Endothelial cell of umbilical vein (primary cell): ENCODE measurements at regions not wholly inside any gene's neighbourhood (a gene's known extent, or its start where the extent isn't known, plus 50 kb on each side); places are given as distances from the start of the nearest gene placed in this dataset.

Source experiments
- BruUV-seq: library from RNA; stranded (reverse); fragments of 400-500 nt; replicated peaks from 2 replicates; lab custom pipeline; 2021; lab: Mats Ljungman, UMichigan
- CTCF ChIA-PET: fragments of 300-600, 350-600 bp; sonication (Branson Sonifier 250); formaldehyde crosslinking; loops from one replicate; lab custom pipeline; 2021; ENCODE audit warnings: antibody characterized with exemption, inconsistent platforms; lab: Charles Lee
- POLR2A ChIA-PET: fragments of 300-600, 350-600 bp; sonication (Branson Sonifier 250); formaldehyde crosslinking; loops from one replicate; lab custom pipeline; 2021; ENCODE audit warnings: antibody characterized with exemption, inconsistent platforms; lab: Charles Lee
- DNase-seq: peaks from one replicate; pipeline ENCODE4 v3.0.0-alpha.2; 2011; ENCODE audit warnings: low read depth, low spot score
- FAIRE-seq: peaks from 2 replicates; lab custom pipeline; 2011; peaks lifted over from hg19 to GRCh38; lab: Jason Lieb, UNC
- H2AFZ ChIP-seq: 2 replicates; pipeline ENCODE4 v1.6.0; 2012; ENCODE audit warnings: low read depth, low read length, control low read depth, inconsistent platforms
- H3K27ac ChIP-seq: 2 replicates; pipeline ENCODE4 v1.5.1; 2011; ENCODE audit warnings: low read depth, mild to moderate bottlenecking, control low read depth, low read length, moderate library complexity; ENCODE audit not compliant: insufficient read depth
- H3K27me3 ChIP-seq, 2 experiments: 2 replicates each; pipeline versions ENCODE4 v1.6.0 to v1.6.1; 2011; ENCODE audit warnings: low read length in 2 of 2, mixed read lengths in 1 of 2; ENCODE audit not compliant: control insufficient read depth in 2 of 2, insufficient read depth in 2 of 2
- H3K36me3 ChIP-seq, 2 experiments: 2 replicates in 1 of 2; 3 replicates in 1 of 2; pipeline ENCODE4 v1.5.1; 2011; ENCODE audit warnings: low read length in 2 of 2, mild to moderate bottlenecking in 1 of 2, moderate library complexity in 1 of 2; ENCODE audit not compliant: control insufficient read depth in 2 of 2, insufficient read depth in 2 of 2; ENCODE audit errors: extremely low read depth in 1 of 2
- H3K4me1 ChIP-seq: 3 replicates; pipeline ENCODE4 v1.5.1; 2011; ENCODE audit warnings: mild to moderate bottlenecking, low read length; ENCODE audit not compliant: control insufficient read depth, insufficient read depth; ENCODE audit errors: extremely low read depth
- H3K4me2 ChIP-seq: 2 replicates; pipeline ENCODE4 v1.6.1; 2011; ENCODE audit warnings: low read length, control low read depth, mixed read lengths; ENCODE audit not compliant: insufficient read depth
- H3K4me3 ChIP-seq, 3 experiments: fragments of 200-600 bp in 1 of 3; sonication (generic), shearing (Covaris generic) in 1 of 3; replicated peaks in 1 of 3; 2 replicates each; pipeline ENCODE4 v1.5.1; 2011 to 2016; ENCODE audit warnings: control low read depth in 3 of 3, low read length in 3 of 3, mild to moderate bottlenecking in 2 of 3, inconsistent platforms in 1 of 3, low read depth in 1 of 3, moderate library complexity in 1 of 3; ENCODE audit not compliant: insufficient read depth in 1 of 3
- H3K79me2 ChIP-seq: 2 replicates; pipeline ENCODE4 v1.6.0; 2012; ENCODE audit warnings: low read length, inconsistent platforms; ENCODE audit not compliant: control insufficient read depth, insufficient read depth
- H3K9ac ChIP-seq: replicated peaks from 2 replicates; pipeline ENCODE3; 2011; ENCODE audit warnings: low read length, control low read depth; ENCODE audit not compliant: insufficient read depth; ENCODE audit errors: extremely low read depth
- H3K9me1 ChIP-seq: replicated peaks from 3 replicates; pipeline ENCODE4 v1.6.0; 2011; ENCODE audit warnings: mild to moderate bottlenecking, low read length; ENCODE audit not compliant: control insufficient read depth, insufficient read depth; ENCODE audit errors: extremely low read depth
- H3K9me3 ChIP-seq: replicated peaks from 2 replicates; pipeline ENCODE4 v1.5.1; 2012; ENCODE audit warnings: low read length, inconsistent platforms; ENCODE audit not compliant: control insufficient read depth, insufficient read depth
- H4K20me1 ChIP-seq: replicated peaks from 2 replicates; pipeline ENCODE3; 2011; ENCODE audit warnings: mild to moderate bottlenecking, low read length; ENCODE audit not compliant: control insufficient read depth, insufficient read depth; ENCODE audit errors: extremely low read depth
- EZH2 ChIP-seq: IDR thresholded peaks from 2 replicates; pipeline ENCODE4 v1.6.1; 2012; ENCODE audit warnings: borderline replicate concordance, low read depth, mild to moderate bottlenecking, moderate library complexity, low read length, inconsistent platforms; ENCODE audit not compliant: severe bottlenecking
- FOS ChIP-seq: IDR thresholded peaks from 2 replicates; pipeline ENCODE4 v1.6.1; 2011; ENCODE audit warnings: mild to moderate bottlenecking, low read length, moderate library complexity, borderline replicate concordance; ENCODE audit not compliant: insufficient read depth
- GATA2 ChIP-seq: IDR thresholded peaks from 2 replicates; pipeline ENCODE4 v1.7.0; 2011; ENCODE audit warnings: low read depth, mild to moderate bottlenecking, moderate library complexity, mixed read lengths, low read length; ENCODE audit not compliant: insufficient read length, insufficient read depth
- JUN ChIP-seq: IDR thresholded peaks from 2 replicates; pipeline ENCODE4 v1.6.1; 2011; ENCODE audit warnings: borderline replicate concordance, low read depth; ENCODE audit not compliant: insufficient read length, insufficient read depth
- MYC ChIP-seq: IDR thresholded peaks from one replicate; pipeline ENCODE4 v1.6.1; 2011; ENCODE audit warnings: mild to moderate bottlenecking, low read depth, low read length
- POLR2A ChIP-seq: IDR thresholded peaks from 2 replicates; pipeline ENCODE4 v1.6.1; 2012; ENCODE audit warnings: low read depth, mild to moderate bottlenecking, control low read depth, low read length
- POLR2AphosphoS5 ChIP-seq: IDR thresholded peaks from 2 replicates; pipeline ENCODE4 v1.6.1; 2012; ENCODE audit warnings: low read depth, mild to moderate bottlenecking, control low read depth, low read length, moderate library complexity; ENCODE audit not compliant: insufficient read depth
- dilution Hi-C: fragments of 300-500 bp; cut with MboI; formaldehyde crosslinking; loops from one replicate; pipeline ENCODE4 v1.15.0; 2019; ENCODE audit warnings: low sequenced_read_pairs; ENCODE audit not compliant: extremely low pct_ligation_motif_present
- intact Hi-C: fragments of 100-400 bp; cut with micrococcal nuclease; formaldehyde crosslinking; loops from one replicate; pipeline ENCODE4 v1.10.0; 2022
- TF ChIP-seq, protein P1 (sequence below), 2 donors: IDR thresholded peaks; 1 replicate in 1 of 2; 2 replicates in 1 of 2; pipeline ENCODE4 v1.5.1; 2011; ENCODE audit warnings: low read length in 2 of 2, mild to moderate bottlenecking in 2 of 2, moderate library complexity in 2 of 2, control low read depth in 1 of 2, inconsistent platforms in 1 of 2, low read depth in 1 of 2; ENCODE audit not compliant: insufficient read depth in 1 of 2; ENCODE audit errors: extremely low read depth in 1 of 2
- TF ChIP-seq, protein P2 (sequence below): IDR thresholded peaks from 2 replicates; pipeline ENCODE4 v1.6.1; 2011; ENCODE audit not compliant: insufficient read depth, insufficient read length

DNA sequence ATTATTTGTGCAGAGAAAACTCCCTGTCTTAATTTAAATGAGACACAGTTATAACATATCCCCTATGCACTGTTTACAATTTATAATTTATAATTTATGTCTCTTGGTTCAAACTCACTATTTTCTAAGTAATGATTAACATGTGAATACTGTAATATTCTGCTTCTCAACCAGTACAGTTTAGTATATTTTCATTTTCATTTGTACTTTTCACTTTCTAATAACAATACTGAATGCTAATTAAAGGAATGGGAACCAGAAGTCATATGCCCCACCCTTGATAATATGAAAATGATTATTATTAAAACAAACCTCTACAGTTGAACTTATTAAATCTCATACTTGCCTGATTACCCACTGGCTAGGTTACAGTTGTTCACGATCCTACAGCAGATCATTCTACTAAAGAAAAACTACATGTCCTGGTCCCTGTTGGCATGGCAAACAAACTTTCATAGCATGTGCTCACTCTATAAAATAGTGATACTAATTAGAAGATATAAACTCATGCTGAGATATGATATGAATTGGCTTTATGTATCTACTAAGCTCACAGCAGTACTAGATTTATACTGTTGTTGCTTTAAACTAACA lies 66.4 kb downstream of the POU5F2 start:
- H3K27ac ChIP-seq = no peak overlapping the region
- CTCF ChIA-PET = interaction anchor here (0.6 to 2.0 kb wide), 3 partner anchors 8 to 367 kb away, joined by 3 to 5 read pairs (median 4); no protein-coding TSS in a partner anchor
- H3K4me2 ChIP-seq = no peak overlapping the region
- no peaks in the 10 kb centered on the region for H3K9me1 ChIP-seq
- dilution Hi-C loops = no loop called here
- H3K36me3 ChIP-seq = no peaks in the 10 kb centered on the region
- no peak overlapping the region for H2AFZ ChIP-seq
- no peak overlapping the region for H3K9ac ChIP-seq
- H3K4me1 ChIP-seq = peaks cover 4% of the 10 kb centered on the region
- H3K27me3 ChIP-seq = no peaks in the 10 kb centered on the region
- intact Hi-C loops = no loop called here
- no peaks in the 10 kb centered on the region for H3K79me2 ChIP-seq
- H3K9me3 ChIP-seq = no peaks in the 10 kb centered on the region
- POLR2A ChIA-PET = no interaction called here
- H4K20me1 ChIP-seq = no peaks in the 10 kb centered on the region
- FAIRE-seq (no peak), DNase-seq (no peak)
- no TSS peak for BruUV-seq
- no peak overlapping the region for H3K4me3 ChIP-seq
- TF ChIP-seq POLR2AphosphoS5 (no peak), FOS (no peak), POLR2A (no peak), MYC (no peak), GATA2 (no peak), EZH2 (no peak), JUN (no peak)
- TF ChIP-seq, protein P1, sequence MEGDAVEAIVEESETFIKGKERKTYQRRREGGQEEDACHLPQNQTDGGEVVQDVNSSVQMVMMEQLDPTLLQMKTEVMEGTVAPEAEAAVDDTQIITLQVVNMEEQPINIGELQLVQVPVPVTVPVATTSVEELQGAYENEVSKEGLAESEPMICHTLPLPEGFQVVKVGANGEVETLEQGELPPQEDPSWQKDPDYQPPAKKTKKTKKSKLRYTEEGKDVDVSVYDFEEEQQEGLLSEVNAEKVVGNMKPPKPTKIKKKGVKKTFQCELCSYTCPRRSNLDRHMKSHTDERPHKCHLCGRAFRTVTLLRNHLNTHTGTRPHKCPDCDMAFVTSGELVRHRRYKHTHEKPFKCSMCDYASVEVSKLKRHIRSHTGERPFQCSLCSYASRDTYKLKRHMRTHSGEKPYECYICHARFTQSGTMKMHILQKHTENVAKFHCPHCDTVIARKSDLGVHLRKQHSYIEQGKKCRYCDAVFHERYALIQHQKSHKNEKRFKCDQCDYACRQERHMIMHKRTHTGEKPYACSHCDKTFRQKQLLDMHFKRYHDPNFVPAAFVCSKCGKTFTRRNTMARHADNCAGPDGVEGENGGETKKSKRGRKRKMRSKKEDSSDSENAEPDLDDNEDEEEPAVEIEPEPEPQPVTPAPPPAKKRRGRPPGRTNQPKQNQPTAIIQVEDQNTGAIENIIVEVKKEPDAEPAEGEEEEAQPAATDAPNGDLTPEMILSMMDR (IDR thresholded peaks at IDR 0.05; ENCODE audit: extremely low read depth in 1 of 2, insufficient read depth in 1 of 2, low read depth in 1 of 2, low read length in 2 of 2) = no peak
- TF ChIP-seq, protein P2, sequence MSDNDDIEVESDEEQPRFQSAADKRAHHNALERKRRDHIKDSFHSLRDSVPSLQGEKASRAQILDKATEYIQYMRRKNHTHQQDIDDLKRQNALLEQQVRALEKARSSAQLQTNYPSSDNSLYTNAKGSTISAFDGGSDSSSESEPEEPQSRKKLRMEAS = no peak
